WTC11 (cell line): ENCODE measurements at regions not wholly inside any gene's neighbourhood (a gene's known extent, or its start where the extent isn't known, plus 50 kb on each side); places are given as distances from the start of the nearest gene placed in this dataset.

Source experiments
- ATF6 ChIP-seq: sonication (generic); formaldehyde crosslinking; IDR thresholded peaks from 2 replicates; pipeline ENCODE4 v1.8.1; 2023; ENCODE audit warnings: mild to moderate bottlenecking, missing genetic modification reagents
- CTCF ChIP-seq: fragments of 200-600 bp; IDR thresholded peaks from 2 replicates; pipeline ENCODE4 v1.8.0; 2022; ENCODE audit warnings: antibody characterized with exemption
- E2F4 ChIP-seq: sonication (generic); formaldehyde crosslinking; IDR thresholded peaks from 2 replicates; pipeline ENCODE4 v1.8.1; 2022; ENCODE audit warnings: low read depth, mild to moderate bottlenecking, moderate library complexity, missing genetic modification reagents, borderline replicate concordance
- E2F5 ChIP-seq: sonication (generic); formaldehyde crosslinking; IDR thresholded peaks from 2 replicates; pipeline ENCODE4 v1.8.1; 2022; ENCODE audit warnings: mild to moderate bottlenecking, moderate library complexity, missing genetic modification reagents
- FOXJ3 ChIP-seq: sonication (generic); formaldehyde crosslinking; IDR thresholded peaks from 2 replicates; pipeline ENCODE4 v1.9.0; 2021; ENCODE audit warnings: missing genetic modification reagents, mild to moderate bottlenecking, borderline replicate concordance
- JUN ChIP-seq: sonication (generic); formaldehyde crosslinking; IDR thresholded peaks from 2 replicates; pipeline ENCODE4 v1.8.0; 2023; ENCODE audit warnings: mild to moderate bottlenecking, missing genetic modification reagents
- KAT7 ChIP-seq: sonication (generic); formaldehyde crosslinking; IDR thresholded peaks from 2 replicates; pipeline ENCODE4 v1.8.1; 2023; ENCODE audit warnings: missing genetic modification reagents, mild to moderate bottlenecking, borderline replicate concordance
- MLX ChIP-seq: sonication (generic); formaldehyde crosslinking; IDR thresholded peaks from 2 replicates; pipeline ENCODE4 v1.8.1; 2023; ENCODE audit warnings: mild to moderate bottlenecking, missing genetic modification reagents, moderate library complexity
- SMAD3 ChIP-seq: sonication (generic); formaldehyde crosslinking; IDR thresholded peaks from 2 replicates; pipeline ENCODE4 v1.8.0; 2022; ENCODE audit warnings: missing genetic modification reagents, mild to moderate bottlenecking, borderline replicate concordance
- USF1 ChIP-seq: sonication (generic); formaldehyde crosslinking; IDR thresholded peaks from 2 replicates; pipeline ENCODE4 v1.8.0; 2022; ENCODE audit warnings: mild to moderate bottlenecking, missing genetic modification reagents

- no peak for TF ChIP-seq CTCF
- no peak for TF ChIP-seq FOXJ3
- TF ChIP-seq E2F5 (CRISPR knock-in tag): no peak
- no peak for TF ChIP-seq JUN (CRISPR knock-in tag)
- TF ChIP-seq E2F4: no peak
- no peak for TF ChIP-seq MLX (CRISPR knock-in tag)
- TF ChIP-seq SMAD3 (CRISPR knock-in tag): no peak
- TF ChIP-seq KAT7 (CRISPR knock-in tag): no peak
- TF ChIP-seq USF1: no peak
- TF ChIP-seq ATF6: no peak
Measured at GRCh38 chr6:49118478-49118877, 344.6 kb downstream of the MMUT start.
